Body of pancreas (tissue), 4 donors: ENCODE measurements at regions not wholly inside any gene's neighbourhood (a gene's known extent, or its start where the extent isn't known, plus 50 kb on each side); places are given as distances from the start of the nearest gene placed in this dataset.
"Not testable (repeated sequence)": the region's sequence is repeated elsewhere in the genome, so short reads cannot be mapped to it uniquely, and the experiment has no call there.

Experiments
- ATAC-seq: fragments of 150-250 bp; one replicate; pipeline ENCODE4 v1.9.1; 2016
- DNase-seq, 4 donors: peaks; one replicate each; pipeline ENCODE4 v3.0.0-alpha.2; 2019
- H3K27ac ChIP-seq, 4 donors: fragments of 200-600 bp; sonication (generic); 1 replicate in 3 of 4; 2 replicates in 1 of 4; pipeline versions ENCODE4 v1.5.1 to v1.6.1; 2016 to 2019; ENCODE audit warnings: mild to moderate bottlenecking in 1 of 4, mixed read lengths in 1 of 4, moderate library complexity in 1 of 4
- H3K27me3 ChIP-seq, 2 donors: fragments of 200-600 bp; sonication (generic); one replicate each; pipeline ENCODE4 v1.6.0; 2016; ENCODE audit warnings: mild to moderate bottlenecking in 1 of 2
- H3K36me3 ChIP-seq, 2 donors: fragments of 200-600 bp; sonication (generic); replicated peaks in 1 of 2; 2 replicates each; pipeline ENCODE4 v1.5.1; 2016; ENCODE audit warnings: low read depth in 2 of 2; ENCODE audit not compliant: insufficient read depth in 1 of 2
- H3K4me1 ChIP-seq: fragments of 200-600 bp; sonication (generic); one replicate; pipeline ENCODE4 v1.6.0; 2016
- H3K4me3 ChIP-seq, 2 donors: fragments of 200-600 bp; sonication (generic); 1 replicate in 1 of 2; 2 replicates in 1 of 2; pipeline ENCODE4 v1.5.1; 2016 to 2019
- H3K9me3 ChIP-seq, 3 donors: fragments of 200-600 bp; sonication (generic); 1 replicate in 2 of 3; 2 replicates in 1 of 3; pipeline ENCODE4 v1.5.1; 2016
- WGBS, 2 donors: methylation state at CpG; one replicate each; pipeline ENCODE4 v1.1.5; 2017; 5-methylcytosine and 5-hydroxymethylcytosine counted together
- intact Hi-C: fragments of 100-400 bp; cut with DNase I; formaldehyde crosslinking; loops from one replicate; pipeline ENCODE4 v1.15.1; 2023

DNA sequence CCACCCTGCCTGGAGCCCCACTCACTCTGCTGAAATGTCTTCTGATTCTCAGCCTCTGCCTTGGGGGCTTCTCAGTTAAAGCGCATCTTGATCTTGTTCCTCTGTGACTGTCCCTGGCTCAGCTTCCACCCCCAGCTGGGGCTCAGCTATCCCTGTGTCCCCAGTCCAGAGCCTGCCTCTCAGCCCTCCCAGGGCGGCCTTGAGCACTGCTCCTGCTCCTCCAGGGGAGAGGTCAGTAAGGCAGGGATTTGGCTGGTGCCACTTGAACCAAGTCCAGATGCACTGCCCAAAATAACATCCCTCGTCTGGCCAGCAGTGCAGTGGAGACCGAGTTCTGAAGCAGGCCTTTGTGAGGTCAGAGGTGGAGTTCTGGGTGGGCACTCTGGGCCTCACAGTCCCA lies 1950.8 kb downstream of the FOXD4L5 start:
- H3K36me3 ChIP-seq, H3K4me1 ChIP-seq, H3K27me3 ChIP-seq, DNase-seq, H3K9me3 ChIP-seq, H3K4me3 ChIP-seq, intact Hi-C loops, H3K27ac ChIP-seq, ATAC-seq: not testable (repeated sequence)
- no CpG with 5 or more reads among the region's 4 CpGs for WGBS, 2 donors

- H3K9me3 ChIP-seq, H3K27me3 ChIP-seq, H3K36me3 ChIP-seq, H3K4me3 ChIP-seq, intact Hi-C loops, DNase-seq, H3K27ac ChIP-seq, H3K4me1 ChIP-seq, ATAC-seq: not testable (repeated sequence)
- no CpG with 5 or more reads among the region's 3 CpGs for WGBS, 2 donors
Measured at GRCh38 chr9:63333083-63333482, 1951.9 kb downstream of the FOXD4L5 start.

GRCh38 chr9:63328313-63328712 lies 1956.7 kb downstream of the FOXD4L5 start:
- DNase-seq, H3K36me3 ChIP-seq, H3K27ac ChIP-seq, H3K4me1 ChIP-seq, intact Hi-C loops, H3K27me3 ChIP-seq, H3K9me3 ChIP-seq, ATAC-seq, H3K4me3 ChIP-seq: not testable (repeated sequence)
- WGBS, 2 donors, result 95 to 97% methylated on average over 4 to 5 of the region's 6 CpGs

- DNase-seq, result peak in 1 of 4 donors; percentile 42
- H3K36me3 ChIP-seq, H3K4me3 ChIP-seq, intact Hi-C loops, H3K9me3 ChIP-seq, ATAC-seq, H3K27me3 ChIP-seq, H3K4me1 ChIP-seq, H3K27ac ChIP-seq: not testable (repeated sequence)
- 47 to 54% methylated on average over 3 of the region's 3 CpGs for WGBS, 2 donors
Measured at GRCh38 chr9:63327211-63327610, 1957.8 kb downstream of the FOXD4L5 start.

GRCh38 chr9:63326665-63327064 lies 1958.3 kb downstream of the FOXD4L5 start:
- H3K9me3 ChIP-seq, intact Hi-C loops, H3K27me3 ChIP-seq, ATAC-seq, DNase-seq, H3K36me3 ChIP-seq, H3K4me1 ChIP-seq, H3K4me3 ChIP-seq, H3K27ac ChIP-seq: not testable (repeated sequence)
- 71 to 79% methylated on average over 7 of the region's 9 CpGs for WGBS, 2 donors

GRCh38 chr9:63325696-63326095 lies 1959.3 kb downstream of the FOXD4L5 start:
- intact Hi-C loops, H3K36me3 ChIP-seq, H3K27ac ChIP-seq, DNase-seq, H3K4me3 ChIP-seq, ATAC-seq, H3K27me3 ChIP-seq, H3K4me1 ChIP-seq, H3K9me3 ChIP-seq: not testable (repeated sequence)
- WGBS, 2 donors, result 91 to 92% methylated on average over 5 of the region's 5 CpGs

DNA sequence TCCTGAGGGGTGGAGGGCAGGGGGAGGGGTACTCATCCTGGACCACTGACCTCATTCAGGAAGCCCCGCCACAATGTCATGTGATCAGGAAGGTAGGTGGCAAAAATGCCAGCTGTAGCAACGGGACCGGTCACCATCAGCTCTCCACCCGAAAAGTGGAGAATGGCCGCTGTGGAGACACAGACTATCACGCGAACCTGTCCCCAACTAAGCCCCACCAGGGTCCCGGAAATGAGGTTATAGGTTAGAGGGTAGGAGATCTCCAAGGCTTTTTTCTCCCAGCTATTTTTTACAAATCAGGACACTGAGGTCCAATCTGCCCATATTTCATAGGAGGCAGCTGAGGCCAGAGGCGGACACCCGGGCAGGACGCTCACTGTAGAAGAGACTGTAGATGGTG lies 1966.9 kb downstream of the FOXD4L5 start:
- ATAC-seq, intact Hi-C loops, H3K9me3 ChIP-seq, H3K27ac ChIP-seq, H3K27me3 ChIP-seq, DNase-seq, H3K4me1 ChIP-seq, H3K4me3 ChIP-seq, H3K36me3 ChIP-seq: not testable (repeated sequence)
- WGBS, 2 donors, result 93 to 94% methylated on average over 6 to 9 of the region's 11 CpGs

DNA sequence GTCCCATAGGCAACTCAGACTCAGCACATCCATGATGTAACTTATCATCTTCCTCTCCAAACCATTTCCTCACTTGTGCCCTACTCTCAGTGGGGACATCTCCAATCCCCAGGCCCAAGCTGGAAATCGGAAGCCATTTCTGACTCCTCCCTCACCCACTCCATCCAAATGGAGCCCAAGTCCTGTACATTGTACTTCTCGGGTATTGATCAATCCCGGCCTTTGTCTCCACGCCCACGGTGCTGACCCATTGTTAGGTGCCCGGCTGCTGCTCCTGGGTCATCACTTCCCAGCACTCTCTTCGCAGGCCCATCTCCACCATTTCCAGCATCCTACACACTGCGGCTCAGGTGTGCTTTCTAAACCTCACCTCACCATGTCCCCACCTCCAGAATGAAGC lies 1969.6 kb downstream of the FOXD4L5 start:
- ATAC-seq, H3K36me3 ChIP-seq, intact Hi-C loops, H3K9me3 ChIP-seq, DNase-seq, H3K4me1 ChIP-seq, H3K27ac ChIP-seq, H3K4me3 ChIP-seq, H3K27me3 ChIP-seq: not testable (repeated sequence)
- 69 to 76% methylated on average over 7 of the region's 8 CpGs for WGBS, 2 donors

- H3K4me3 ChIP-seq, H3K27ac ChIP-seq, intact Hi-C loops, DNase-seq, H3K9me3 ChIP-seq, H3K27me3 ChIP-seq, ATAC-seq, H3K4me1 ChIP-seq, H3K36me3 ChIP-seq: not testable (repeated sequence)
- WGBS, 2 donors, result 85 to 90% methylated on average over 4 to 9 of the region's 14 CpGs
Measured at GRCh38 chr9:63296848-63297247, 1988.2 kb downstream of the FOXD4L5 start.

- H3K27me3 ChIP-seq, H3K36me3 ChIP-seq, DNase-seq, ATAC-seq, H3K4me3 ChIP-seq, intact Hi-C loops, H3K27ac ChIP-seq, H3K4me1 ChIP-seq, H3K9me3 ChIP-seq: not testable (repeated sequence)
- WGBS, 2 donors, result no CpG with 5 or more reads among the region's 27 CpGs
Measured at GRCh38 chr9:63296366-63296765, 1988.6 kb downstream of the FOXD4L5 start.

GRCh38 chr9:63289971-63290370 lies 1995.0 kb downstream of the FOXD4L5 start:
- intact Hi-C loops, H3K27ac ChIP-seq, H3K27me3 ChIP-seq, H3K36me3 ChIP-seq, ATAC-seq, H3K4me1 ChIP-seq, H3K9me3 ChIP-seq, H3K4me3 ChIP-seq: not testable (repeated sequence)
- WGBS, 2 donors, result 48 to 56% methylated on average over 1 of the region's 1 CpG
- peak in 3 of 4 donors; percentile 2 to 25 (median 13) for DNase-seq
